ENCODE measurements at regions not wholly inside any gene's neighbourhood (a gene's known extent, or its start where the extent isn't known, plus 50 kb on each side); places are given as distances from the start of the nearest gene placed in this dataset.

- TF ChIP-seq EZH2 (IDR thresholded peaks at IDR 0.05; ENCODE audit: insufficient read depth, poor library complexity, severe bottlenecking), result no peak
- no peak for TF ChIP-seq EZH2phosphoT487 (IDR thresholded peaks at IDR 0.05; ENCODE audit: insufficient read depth, low read depth)
Measured at GRCh38 chr2:240335061-240335460, 100.4 kb upstream of the GPC1 start.

Measured in GM23248 (cell line).